Inflammatory macrophage treated with lipopolysaccharide for 1 hour (primary cell): ENCODE measurements at regions not wholly inside any gene's neighbourhood (a gene's known extent, or its start where the extent isn't known, plus 50 kb on each side); places are given as distances from the start of the nearest gene placed in this dataset.
"Not testable (repeated sequence)": the region's sequence is repeated elsewhere in the genome, so short reads cannot be mapped to it uniquely, and the experiment has no call there.

Experiments
- DNase-seq, 2 donors: peaks; one replicate each; pipeline ENCODE4 v3.0.0-alpha.2; 2020 to 2022

DNA sequence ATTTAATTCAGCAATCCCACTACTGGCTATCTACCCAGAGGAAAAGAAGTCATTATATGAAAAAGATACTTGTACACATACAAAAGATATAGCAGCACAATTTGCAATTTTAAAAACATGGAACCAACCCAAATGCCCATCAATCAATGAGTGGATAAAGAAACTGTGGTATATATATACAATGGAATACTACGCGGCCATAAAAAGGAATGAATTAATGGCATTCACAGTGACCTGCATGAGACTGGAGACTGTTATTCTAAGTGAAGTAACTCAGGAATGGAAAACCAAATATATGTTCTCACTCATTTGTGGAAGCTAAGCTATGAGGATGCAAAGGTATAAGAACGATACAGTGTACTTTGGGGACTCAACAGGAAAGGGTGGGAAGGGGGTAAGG, 102.8 kb upstream of the KCNMA1 start:
- not testable (repeated sequence) for DNase-seq

GRCh38 chr10:77738496-77739158, 101.0 kb upstream of the KCNMA1 start:
- no peak for DNase-seq

GRCh38 chr10:77737608-77738007, 100.0 kb upstream of the KCNMA1 start:
- DNase-seq = no peak

DNA sequence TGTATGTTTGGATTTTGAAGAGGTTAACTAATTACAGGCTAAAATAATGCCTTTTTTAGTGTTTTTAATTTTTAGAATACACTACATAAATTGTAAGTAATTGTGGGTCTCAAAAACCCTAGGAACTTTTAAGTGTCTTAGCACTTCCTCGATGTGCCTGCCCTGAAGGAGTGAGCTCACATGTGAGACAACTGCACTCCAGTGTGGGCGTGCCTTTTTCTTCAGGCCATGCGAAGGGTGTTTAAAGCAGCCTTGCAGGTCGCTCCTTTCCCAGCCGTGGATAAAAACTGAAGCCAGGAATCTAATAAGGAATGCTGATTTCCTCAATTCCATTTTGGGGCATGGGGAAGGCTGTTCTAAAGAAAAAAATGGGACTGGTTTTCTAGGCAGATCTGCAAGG, 97.5 kb upstream of the KCNMA1 start:
- DNase-seq = not testable (repeated sequence)

DNA sequence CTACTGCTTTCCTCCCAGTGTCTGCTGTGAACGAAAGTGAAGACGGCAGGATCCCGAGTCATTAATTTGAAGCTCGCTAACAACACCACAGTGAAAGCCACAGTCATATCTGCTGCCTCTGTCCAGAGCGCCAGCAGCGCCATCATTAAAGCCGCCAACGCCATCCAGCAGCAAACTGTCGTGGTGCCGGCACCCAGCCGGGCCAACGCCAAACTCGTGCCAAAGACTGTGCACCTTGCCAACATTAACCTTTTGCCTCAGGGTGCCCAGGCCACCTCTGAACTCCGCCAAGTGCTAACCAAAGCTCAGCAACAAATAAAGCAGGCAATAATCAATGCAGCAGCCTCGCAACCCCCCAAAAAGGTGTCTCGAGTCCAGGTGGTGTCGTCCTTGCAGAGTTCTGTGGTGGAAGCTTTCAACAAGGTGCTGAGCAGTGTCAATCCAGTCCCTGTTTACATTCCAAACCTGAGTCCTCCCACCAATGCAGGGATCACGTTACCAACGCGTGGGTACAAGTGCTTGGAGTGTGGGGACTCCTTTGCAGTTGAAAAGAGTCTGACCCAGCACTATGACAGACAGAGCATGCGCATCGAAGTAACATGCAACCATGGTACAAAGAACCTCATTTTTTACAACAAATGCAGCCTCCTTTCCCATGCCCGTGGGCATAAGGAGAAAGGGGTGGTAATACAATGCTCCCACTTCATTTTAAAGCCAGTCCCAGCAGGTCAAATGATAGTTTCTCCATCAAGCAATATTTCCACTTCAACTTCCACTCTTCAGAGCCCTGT, 94.8 kb upstream of the KCNMA1 start:
- no peak for DNase-seq

DNA sequence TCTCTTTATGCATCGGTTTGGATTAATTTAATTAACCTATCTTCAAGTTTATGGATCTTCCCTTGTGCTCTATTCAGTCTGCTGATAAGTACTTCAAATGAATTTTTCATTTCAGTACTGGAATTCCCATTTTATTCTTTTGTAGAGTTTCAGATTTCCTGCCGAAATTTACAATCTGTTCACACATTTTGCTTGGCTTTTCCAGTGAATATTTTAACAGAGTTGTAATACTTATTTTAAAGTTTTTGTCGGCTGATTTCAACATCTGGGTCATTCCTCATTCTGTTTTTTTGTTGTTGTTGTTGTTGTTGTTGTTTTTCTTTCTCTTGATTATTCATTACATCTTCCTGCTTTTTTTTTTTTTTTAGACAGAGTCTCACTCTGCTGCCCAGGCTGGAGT, 89.9 kb upstream of the KCNMA1 start:
- DNase-seq = no peak

DNA sequence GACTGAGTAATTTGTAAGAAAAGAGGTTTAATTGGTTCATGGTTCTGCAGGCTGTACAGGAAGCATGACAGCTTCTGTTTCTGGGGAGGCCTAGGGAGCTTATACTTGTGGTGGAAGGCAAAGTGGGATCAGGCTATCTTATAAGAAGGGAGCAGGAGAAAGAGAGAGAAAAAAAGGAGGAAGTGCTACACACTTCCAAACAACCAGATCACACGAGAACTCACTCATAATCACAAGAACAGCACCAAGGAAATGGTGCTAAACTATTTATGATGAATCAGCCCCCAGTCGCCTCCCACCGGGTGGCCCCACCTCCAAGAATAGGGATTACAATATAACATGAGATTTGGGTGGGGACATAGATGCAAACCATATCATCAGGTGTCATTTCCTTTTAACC, 89.1 kb upstream of the KCNMA1 start:
- no peak for DNase-seq

GRCh38 chr10:77726301-77726700, 88.7 kb upstream of the KCNMA1 start:
- DNase-seq = no peak

GRCh38 chr10:77724820-77725219, 87.2 kb upstream of the KCNMA1 start:
- no peak for DNase-seq

GRCh38 chr10:77723376-77723775, 85.8 kb upstream of the KCNMA1 start:
- no peak for DNase-seq

DNA sequence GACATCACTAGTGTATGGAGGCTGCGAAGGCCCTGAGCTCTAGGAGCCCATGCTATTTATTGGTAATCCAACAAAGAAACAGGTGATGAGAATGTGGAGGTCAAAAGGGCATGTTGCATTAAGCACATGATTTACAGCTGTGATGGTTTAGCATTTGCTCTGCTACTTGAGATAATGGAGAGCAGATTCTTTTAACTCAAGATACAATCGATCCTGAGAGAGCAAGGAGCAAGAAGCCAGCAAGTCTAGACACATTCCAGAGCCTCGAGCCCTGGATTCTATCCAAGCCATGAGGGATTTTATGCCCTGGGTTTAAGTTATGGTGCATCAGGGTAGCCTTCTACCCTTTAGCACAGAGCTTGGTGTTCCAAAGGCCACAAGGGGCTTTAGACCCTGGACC, 85.3 kb upstream of the KCNMA1 start:
- not testable (repeated sequence) for DNase-seq

DNA sequence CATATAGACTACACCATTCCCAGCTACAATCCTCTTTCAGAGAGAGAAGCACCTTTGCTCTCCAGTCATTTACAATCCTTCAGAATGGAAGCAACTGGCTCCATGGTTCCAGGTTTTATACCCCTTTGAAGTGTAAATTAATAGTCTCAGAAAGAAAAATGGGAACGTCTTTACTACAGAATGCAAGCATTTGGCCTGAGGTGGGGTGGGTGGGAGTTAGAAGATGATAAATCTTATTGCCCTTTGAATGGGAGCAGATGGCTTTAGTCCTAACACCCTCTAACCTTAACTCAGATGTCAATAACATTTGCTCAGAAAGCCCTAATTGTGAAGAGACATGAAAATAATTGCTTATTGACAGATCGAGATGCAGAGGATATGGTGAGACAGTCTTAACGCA, 84.2 kb upstream of the KCNMA1 start:
- DNase-seq = no peak

DNA sequence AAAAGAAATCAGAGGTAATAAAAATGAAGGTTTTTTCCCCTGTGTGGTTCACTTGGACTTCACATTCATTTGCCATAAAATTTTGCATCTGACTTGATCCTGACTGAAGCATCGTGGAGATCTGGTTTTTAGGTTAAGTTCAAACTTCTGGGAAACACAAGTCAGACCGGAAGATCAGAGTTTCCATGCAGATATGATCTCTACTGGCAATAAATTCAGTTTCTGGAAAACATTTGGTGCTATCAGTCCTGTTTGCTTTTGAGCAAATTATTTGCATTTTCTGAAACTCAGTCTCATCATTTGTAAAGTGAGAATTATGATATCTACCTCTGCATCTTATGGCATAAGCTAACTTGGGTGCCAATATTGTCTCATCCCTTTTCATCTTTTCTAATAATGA, 81.3 kb upstream of the KCNMA1 start:
- no peak for DNase-seq

GRCh38 chr10:77718312-77718711, 80.7 kb upstream of the KCNMA1 start:
- not testable (repeated sequence) for DNase-seq

- DNase-seq = no peak
Measured at GRCh38 chr10:77717336-77717735, 79.7 kb upstream of the KCNMA1 start.

- no peak for DNase-seq
Measured at GRCh38 chr10:77716458-77717317, 79.1 kb upstream of the KCNMA1 start.

GRCh38 chr10:77715536-77715935, 77.9 kb upstream of the KCNMA1 start:
- no peak for DNase-seq

DNA sequence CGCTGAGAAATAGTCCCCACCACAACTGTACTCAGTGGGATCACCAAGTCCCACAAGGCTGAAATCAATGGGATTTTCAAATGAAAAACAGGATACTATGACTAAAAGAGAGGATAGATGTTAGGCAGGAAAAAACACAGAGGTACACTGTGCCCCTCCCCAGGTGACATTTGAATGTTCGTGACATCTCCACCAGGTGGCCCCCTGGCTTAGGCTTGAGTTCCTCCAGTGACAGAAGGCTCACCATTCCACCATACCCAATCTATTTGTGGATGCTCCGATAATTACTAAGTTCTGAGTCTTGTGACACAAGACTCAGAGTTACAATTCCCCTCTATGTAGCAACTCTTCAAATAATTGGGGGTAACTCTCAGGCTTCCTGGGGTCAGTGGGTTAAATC, 77.5 kb upstream of the KCNMA1 start:
- DNase-seq = no peak

DNA sequence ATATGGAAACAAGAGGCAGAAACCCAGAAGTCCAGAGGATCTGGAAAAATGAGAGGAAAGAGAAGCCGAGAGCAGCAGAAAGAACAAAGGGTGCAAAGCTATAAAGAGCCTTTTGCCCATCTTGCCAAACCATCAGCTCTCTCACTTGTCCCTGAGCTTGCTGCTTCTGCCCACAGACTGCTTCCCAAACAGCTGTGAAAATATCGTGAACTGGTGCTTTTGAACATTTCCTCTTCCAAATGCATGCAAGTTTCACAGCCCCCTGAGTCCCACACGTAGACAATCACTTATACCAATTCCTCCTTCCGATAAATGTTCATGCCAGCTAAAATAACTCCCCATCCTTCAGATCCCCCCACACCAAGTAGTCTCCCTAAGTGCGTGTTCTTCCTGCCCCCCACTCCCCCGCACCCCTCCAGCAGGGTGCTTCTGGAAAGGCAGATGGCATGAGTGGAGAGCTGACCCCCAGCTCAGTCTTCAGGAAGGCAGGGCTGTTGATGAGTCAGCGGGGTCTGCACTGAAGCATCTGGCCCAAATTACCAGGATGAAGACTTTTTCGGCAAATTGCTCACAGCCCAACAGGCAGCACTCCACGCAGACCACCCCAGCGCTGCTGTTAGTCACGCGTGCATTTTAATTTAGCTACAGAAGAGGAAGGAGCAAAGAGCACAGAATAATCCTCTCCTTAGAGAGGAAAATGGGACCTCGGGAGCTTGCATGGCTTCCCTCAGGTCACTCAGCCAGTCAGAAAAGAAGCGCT, 76.1 kb upstream of the KCNMA1 start:
- no peak for DNase-seq

- DNase-seq = no peak
Measured at GRCh38 chr10:77712207-77712606, 74.6 kb upstream of the KCNMA1 start.

DNA sequence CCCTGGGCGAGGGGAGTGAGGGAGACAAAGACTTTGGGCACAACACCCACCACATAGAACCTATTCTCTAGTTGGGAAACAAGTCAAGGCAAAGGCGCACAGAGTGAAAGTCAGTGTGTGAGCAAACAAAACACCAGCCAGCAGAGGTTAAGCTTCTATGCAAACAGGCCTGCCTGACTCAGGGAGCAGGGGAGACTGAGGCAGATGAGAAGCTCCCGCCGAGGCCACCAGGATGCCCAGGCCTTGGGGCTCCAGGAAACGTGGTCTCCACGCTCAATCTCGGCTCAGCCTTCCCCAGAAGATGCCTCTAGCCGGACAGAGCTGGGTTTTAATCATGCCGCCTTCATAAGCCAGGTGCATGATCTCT, 74.1 kb upstream of the KCNMA1 start:
- no peak for DNase-seq

- DNase-seq = peak; percentile 28 to 84
Measured at GRCh38 chr10:77710759-77711682, 73.4 kb upstream of the KCNMA1 start.
